Esophagus squamous epithelium (tissue), 5 donors: ENCODE measurements at regions not wholly inside any gene's neighbourhood (a gene's known extent, or its start where the extent isn't known, plus 50 kb on each side); places are given as distances from the start of the nearest gene placed in this dataset.

Source experiments
- DNase-seq: peaks from one replicate; lab custom pipeline; 2025; lab: John Stamatoyannopoulos, UW
- H3K27ac ChIP-seq, 4 donors: fragments of 200-600 bp; sonication (generic); one replicate each; pipeline ENCODE4 v1.5.1; 2016 to 2019; ENCODE audit warnings: mild to moderate bottlenecking in 1 of 4
- H3K27me3 ChIP-seq, 4 donors: fragments of 200-600 bp; sonication (generic); 1 replicate in 3 of 4; 2 replicates in 1 of 4; pipeline versions ENCODE4 v1.5.1 to v1.6.0; 2017 to 2021; ENCODE audit warnings: antibody characterized with exemption in 1 of 4
- H3K36me3 ChIP-seq, 3 donors: fragments of 200-600 bp; sonication (generic); one replicate each; pipeline ENCODE4 v1.5.1; 2016 to 2019
- H3K4me1 ChIP-seq, 3 donors: fragments of 200-600 bp; sonication (generic); one replicate each; pipeline ENCODE4 v1.5.1; 2017 to 2019
- H3K4me3 ChIP-seq, 4 donors: fragments of 200-600 bp; sonication (generic); 1 replicate in 3 of 4; 2 replicates in 1 of 4; pipeline ENCODE4 v1.5.1; 2016 to 2019; ENCODE audit warnings: mild to moderate bottlenecking in 2 of 4, moderate library complexity in 1 of 4
- H3K9me3 ChIP-seq, 3 donors: fragments of 200-600 bp; sonication (generic); one replicate each; pipeline ENCODE4 v1.5.1; 2016 to 2019
- CTCF ChIP-seq, 6 experiments: fragments of 450-650 bp in 4 of 6; fragments of 200-600 bp in 2 of 6; sonication (generic) in 2 of 6; IDR thresholded peaks; one replicate each; pipeline ENCODE4 v1.5.1; 2016 to 2019; ENCODE audit warnings: antibody characterized with exemption in 6 of 6, mild to moderate bottlenecking in 4 of 6, moderate library complexity in 4 of 6
- POLR2A ChIP-seq, 4 donors: fragments of 450-650 bp; IDR thresholded peaks; one replicate each; pipeline ENCODE4 v1.6.1; 2017; ENCODE audit warnings: antibody characterized with exemption in 4 of 4, mild to moderate bottlenecking in 4 of 4, moderate library complexity in 3 of 4
- WGBS, 2 donors: methylation state at CpG; one replicate each; pipeline ENCODE4 v1.1.5; 2018; 5-methylcytosine and 5-hydroxymethylcytosine counted together
- intact Hi-C: fragments of 100-400 bp; cut with DNase I; formaldehyde crosslinking; loops from one replicate; pipeline ENCODE4 v1.15.0; 2022
- donor health status: DM: yes; HTN: yes; CAD: no.

GRCh38 chr1:181189245-181189644 is 100.7 kb downstream of the IER5 start:
- Histone ChIP-seq H3K4me1 (peaks cover 0 to 10% (median 5%) of the 10 kb centered on the region in 3 donors), H3K36me3 (no peaks in the 10 kb centered on the region), H3K27me3 (peaks cover 0 to 75% (median 0%) of the 10 kb centered on the region in 4 donors), H3K4me3 (no peak overlapping the region), H3K9me3 (no peaks in the 10 kb centered on the region), H3K27ac (no peak overlapping the region)
- no peak for DNase-seq
- no peak for TF ChIP-seq CTCF (IDR thresholded peaks at IDR 0.05)
- no peak for TF ChIP-seq POLR2A (IDR thresholded peaks at IDR 0.05)
- WGBS, 2 donors, result 64 to 72% methylated on average over 7 of the region's 7 CpGs
- intact Hi-C loops, result no loop called here

- DNase-seq, result no peak
- H3K9me3 ChIP-seq, result no peaks in the 10 kb centered on the region
- peaks cover 0 to 69% (median 0%) of the 10 kb centered on the region in 4 donors for H3K27me3 ChIP-seq
- TF ChIP-seq POLR2A (IDR thresholded peaks at IDR 0.05) (no peak), CTCF (IDR thresholded peaks at IDR 0.05) (peak; percentile 92 to 99 (median 96))
- H3K27ac ChIP-seq, result no peak overlapping the region
- peaks cover 0 to 10% (median 5%) of the 10 kb centered on the region in 3 donors for H3K4me1 ChIP-seq
- no peaks in the 10 kb centered on the region for H3K36me3 ChIP-seq
- H3K4me3 ChIP-seq, result peak overlapping the region in 2 of 4 donors; percentile 26 to 51
- 23 to 28% methylated on average over 11 to 13 of the region's 40 CpGs for WGBS, 2 donors
- intact Hi-C loops, result loop anchor here (2.0 kb wide), 1 partner anchor 235 kb away; no protein-coding TSS in a partner anchor
Measured at GRCh38 chr1:181189691-181190363, 101.3 kb downstream of the IER5 start.

- Histone ChIP-seq H3K4me3 (peak overlapping the region in 2 of 4 donors; percentile 26 to 51), H3K27ac (no peak overlapping the region), H3K27me3 (peaks cover 0 to 63% (median 0%) of the 10 kb centered on the region in 4 donors), H3K9me3 (no peaks in the 10 kb centered on the region), H3K36me3 (no peaks in the 10 kb centered on the region), H3K4me1 (peaks cover 0 to 10% (median 5%) of the 10 kb centered on the region in 3 donors)
- no peak for DNase-seq
- intact Hi-C loops, result loop anchor here (2.0 kb wide), 1 partner anchor 234 kb away; no protein-coding TSS in a partner anchor
- no peak for TF ChIP-seq POLR2A (IDR thresholded peaks at IDR 0.05)
- TF ChIP-seq CTCF (IDR thresholded peaks at IDR 0.05), result no peak
- 52 to 60% methylated on average over 13 to 14 of the region's 18 CpGs for WGBS, 2 donors
Measured at GRCh38 chr1:181190364-181191035, 102.0 kb downstream of the IER5 start.

GRCh38 chr1:181191494-181192040 is 103.1 kb downstream of the IER5 start:
- no peak overlapping the region for H3K4me3 ChIP-seq
- intact Hi-C loops, result loop anchor here (2.0 kb wide), 1 partner anchor 233 kb away; no protein-coding TSS in a partner anchor
- no peak overlapping the region for H3K27ac ChIP-seq
- DNase-seq, result no peak
- 81 to 100% methylated on average over 3 to 4 of the region's 5 CpGs for WGBS, 2 donors
- peaks cover 0 to 10% (median 5%) of the 10 kb centered on the region in 3 donors for H3K4me1 ChIP-seq
- H3K9me3 ChIP-seq, result no peaks in the 10 kb centered on the region
- H3K27me3 ChIP-seq, result peaks cover 0 to 54% (median 0%) of the 10 kb centered on the region in 4 donors
- H3K36me3 ChIP-seq, result no peaks in the 10 kb centered on the region
- TF ChIP-seq CTCF (IDR thresholded peaks at IDR 0.05), result no peak
- no peak for TF ChIP-seq POLR2A (IDR thresholded peaks at IDR 0.05)
